GM04504 (cell line): ENCODE measurements at regions not wholly inside any gene's neighbourhood (a gene's known extent, or its start where the extent isn't known, plus 50 kb on each side); places are given as distances from the start of the nearest gene placed in this dataset.
"Not testable (repeated sequence)": the region's sequence is repeated elsewhere in the genome, so short reads cannot be mapped to it uniquely, and the experiment has no call there.

Experiments used
- DNase-seq: peaks from one replicate; pipeline ENCODE4 v3.0.0-alpha.2; 2012; ENCODE audit warnings: low read depth

GRCh38 chr13:89053418-89053817 lies 1382.2 kb downstream of the SLITRK5 start:
- DNase-seq, result no peak

GRCh38 chr13:89057274-89057673 lies 1386.1 kb downstream of the SLITRK5 start:
- no peak for DNase-seq

GRCh38 chr13:89057862-89058261 lies 1386.7 kb downstream of the SLITRK5 start:
- DNase-seq, result no peak

- DNase-seq, result no peak
Observed at GRCh38 chr13:89061821-89062220, 1390.7 kb downstream of the SLITRK5 start.

- DNase-seq, result no peak
Observed at GRCh38 chr13:89066868-89067466, 1395.8 kb downstream of the SLITRK5 start.

GRCh38 chr13:89072979-89073378 lies 1401.8 kb downstream of the SLITRK5 start:
- DNase-seq, result no peak

- DNase-seq, result no peak
Observed at GRCh38 chr13:89076622-89077021, 1405.5 kb downstream of the SLITRK5 start.

GRCh38 chr13:89082623-89083022 lies 1411.5 kb downstream of the SLITRK5 start:
- DNase-seq, result no peak

- not testable (repeated sequence) for DNase-seq
Observed at GRCh38 chr13:89088107-89088506, 1416.9 kb downstream of the SLITRK5 start.

- DNase-seq, result no peak
Observed at GRCh38 chr13:89097994-89098393, 1426.8 kb downstream of the SLITRK5 start.

- no peak for DNase-seq
Observed at GRCh38 chr13:89113744-89114143, 1442.6 kb downstream of the SLITRK5 start.

GRCh38 chr13:89115307-89115706 lies 1444.1 kb downstream of the SLITRK5 start:
- DNase-seq, result no peak

- DNase-seq, result no peak
Observed at GRCh38 chr13:89136678-89137077, 1465.5 kb downstream of the SLITRK5 start.

GRCh38 chr13:89150362-89150761 lies 1479.2 kb downstream of the SLITRK5 start:
- DNase-seq, result no peak

- no peak for DNase-seq
Observed at GRCh38 chr13:89153941-89154340, 1482.8 kb downstream of the SLITRK5 start.

- DNase-seq, result no peak
Observed at GRCh38 chr13:89163096-89163495, 1491.9 kb downstream of the SLITRK5 start.

GRCh38 chr13:89165685-89166084 lies 1494.5 kb downstream of the SLITRK5 start:
- DNase-seq, result no peak

- no peak for DNase-seq
Observed at GRCh38 chr13:89169951-89170350, 1498.8 kb downstream of the SLITRK5 start.

- no peak for DNase-seq
Observed at GRCh38 chr13:89181041-89181440, 1509.9 kb downstream of the SLITRK5 start.

GRCh38 chr13:89199138-89199537 lies 1528.0 kb downstream of the SLITRK5 start:
- DNase-seq, result no peak

GRCh38 chr13:89204435-89204834 lies 1533.3 kb downstream of the SLITRK5 start:
- no peak for DNase-seq

- DNase-seq, result no peak
Observed at GRCh38 chr13:89205856-89206520, 1534.8 kb downstream of the SLITRK5 start.

GRCh38 chr13:89212186-89212585 lies 1541.0 kb downstream of the SLITRK5 start:
- DNase-seq, result no peak

- no peak for DNase-seq
Observed at GRCh38 chr13:89214185-89214584, 1543.0 kb downstream of the SLITRK5 start.
